Upper lobe of left lung (tissue), 6 donors: ENCODE measurements at regions not wholly inside any gene's neighbourhood (a gene's known extent, or its start where the extent isn't known, plus 50 kb on each side); places are given as distances from the start of the nearest gene placed in this dataset.

ENCODE experiments used
- ATAC-seq, 2 donors: fragments of 200-7000 bp; cut with Tn5 transposase; one replicate each; pipeline ENCODE4 v1.9.1; 2022; ENCODE audit warnings: mild to moderate bottlenecking in 2 of 2, moderate library complexity in 2 of 2; ENCODE audit not compliant: low FRiP score in 2 of 2
- DNase-seq, 2 donors: peaks; one replicate each; pipeline ENCODE4 v3.0.0-alpha.2; 2019 to 2020
- H3K27ac ChIP-seq, 4 donors: fragments of 200-600 bp; sonication (generic); one replicate each; pipeline ENCODE4 v1.5.1; 2016 to 2019
- H3K27me3 ChIP-seq, 4 donors: fragments of 200-600 bp; sonication (generic); one replicate each; pipeline ENCODE4 v1.5.1; 2017 to 2019
- H3K36me3 ChIP-seq, 4 donors: fragments of 200-600 bp; sonication (generic); one replicate each; pipeline ENCODE4 v1.5.1; 2016 to 2019
- H3K4me1 ChIP-seq, 4 donors: fragments of 200-600 bp; sonication (generic); one replicate each; pipeline ENCODE4 v1.5.1; 2018 to 2019
- H3K4me3 ChIP-seq, 4 donors: fragments of 200-600 bp; sonication (generic); one replicate each; pipeline ENCODE4 v1.5.1; 2017 to 2019; ENCODE audit warnings: mild to moderate bottlenecking in 2 of 4, moderate library complexity in 1 of 4
- H3K9me3 ChIP-seq, 4 donors: fragments of 200-600 bp; sonication (generic); one replicate each; pipeline ENCODE4 v1.5.1; 2018 to 2019
- CTCF ChIP-seq, 6 experiments: fragments of 450-650 bp in 4 of 6; fragments of 200-600 bp in 2 of 6; sonication (generic) in 2 of 6; IDR thresholded peaks; one replicate each; pipeline ENCODE4 v1.5.1; 2016 to 2019; ENCODE audit warnings: antibody characterized with exemption in 6 of 6
- EP300 ChIP-seq, 4 donors: sonication (generic); formaldehyde crosslinking; IDR thresholded peaks; one replicate each; pipeline ENCODE4 v1.5.1; 2017; ENCODE audit warnings: antibody characterized with exemption in 4 of 4, control low read depth in 2 of 4
- POLR2A ChIP-seq, 4 donors: fragments of 450-650 bp; IDR thresholded peaks; one replicate each; pipeline ENCODE4 v1.5.1; 2016 to 2017; ENCODE audit warnings: antibody characterized with exemption in 4 of 4, mild to moderate bottlenecking in 2 of 4
- POLR2AphosphoS5 ChIP-seq, 2 donors: sonication (generic); formaldehyde crosslinking; IDR thresholded peaks; one replicate each; pipeline ENCODE4 v1.5.1; 2017; ENCODE audit warnings: antibody characterized with exemption in 2 of 2
- WGBS, 2 donors: methylation state at CpG; one replicate each; pipeline ENCODE4 v1.1.5; 2017 to 2018; 5-methylcytosine and 5-hydroxymethylcytosine counted together
- donor health status: DM: no; HTN: no; CAD: no; lungs with moderate emphysema.
- donor health status: DM: no; HTN: yes; CAD: no; lungs with severe emphysema.

DNA sequence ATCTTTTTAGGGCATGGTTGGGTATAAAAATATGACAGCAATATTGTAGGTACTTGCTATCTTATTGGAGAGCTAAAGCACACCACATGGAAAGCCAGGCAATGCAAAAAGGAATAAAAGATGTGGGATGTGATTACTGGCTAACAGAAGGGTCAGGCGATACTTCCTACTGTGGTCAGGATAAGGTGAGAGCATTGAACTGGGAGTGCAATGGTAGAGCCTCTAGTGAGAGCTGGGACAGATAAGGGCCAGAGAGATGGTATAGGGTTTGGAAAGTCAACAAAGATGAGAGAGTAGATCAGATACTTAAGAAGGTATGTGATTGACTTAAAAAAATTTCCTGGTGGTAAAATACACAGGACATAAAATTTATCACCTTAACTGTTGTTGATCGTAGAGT lies 160.7 kb upstream of the MAN1A1 start:
- H3K36me3 ChIP-seq = no peaks in the 10 kb centered on the region
- 94 to 100% methylated on average over 2 of the region's 2 CpGs for WGBS, 2 donors
- ATAC-seq (no peak), DNase-seq (no peak)
- H3K9me3 ChIP-seq = no peaks in the 10 kb centered on the region
- H3K4me1 ChIP-seq = no peaks in the 10 kb centered on the region
- H3K27ac ChIP-seq = no peak overlapping the region
- no peaks in the 10 kb centered on the region for H3K27me3 ChIP-seq
- no peak for TF ChIP-seq CTCF (IDR thresholded peaks at IDR 0.05)
- TF ChIP-seq POLR2AphosphoS5 (IDR thresholded peaks at IDR 0.05) = no peak
- no peak for TF ChIP-seq POLR2A (IDR thresholded peaks at IDR 0.05)
- TF ChIP-seq EP300 (IDR thresholded peaks at IDR 0.05) = no peak
- no peak overlapping the region for H3K4me3 ChIP-seq

- DNase-seq = no peak
- H3K36me3 ChIP-seq = no peaks in the 10 kb centered on the region
- TF ChIP-seq POLR2A (IDR thresholded peaks at IDR 0.05) = no peak
- TF ChIP-seq EP300 (IDR thresholded peaks at IDR 0.05) = no peak
- TF ChIP-seq CTCF (IDR thresholded peaks at IDR 0.05) = no peak
- no peak for TF ChIP-seq POLR2AphosphoS5 (IDR thresholded peaks at IDR 0.05)
- H3K27ac ChIP-seq = no peak overlapping the region
- no peak overlapping the region for H3K4me3 ChIP-seq
- ATAC-seq = no peak
- no peaks in the 10 kb centered on the region for H3K27me3 ChIP-seq
- no peaks in the 10 kb centered on the region for H3K9me3 ChIP-seq
- no peaks in the 10 kb centered on the region for H3K4me1 ChIP-seq
Measured at GRCh38 chr6:119506631-119507174, 157.1 kb upstream of the MAN1A1 start.

DNA sequence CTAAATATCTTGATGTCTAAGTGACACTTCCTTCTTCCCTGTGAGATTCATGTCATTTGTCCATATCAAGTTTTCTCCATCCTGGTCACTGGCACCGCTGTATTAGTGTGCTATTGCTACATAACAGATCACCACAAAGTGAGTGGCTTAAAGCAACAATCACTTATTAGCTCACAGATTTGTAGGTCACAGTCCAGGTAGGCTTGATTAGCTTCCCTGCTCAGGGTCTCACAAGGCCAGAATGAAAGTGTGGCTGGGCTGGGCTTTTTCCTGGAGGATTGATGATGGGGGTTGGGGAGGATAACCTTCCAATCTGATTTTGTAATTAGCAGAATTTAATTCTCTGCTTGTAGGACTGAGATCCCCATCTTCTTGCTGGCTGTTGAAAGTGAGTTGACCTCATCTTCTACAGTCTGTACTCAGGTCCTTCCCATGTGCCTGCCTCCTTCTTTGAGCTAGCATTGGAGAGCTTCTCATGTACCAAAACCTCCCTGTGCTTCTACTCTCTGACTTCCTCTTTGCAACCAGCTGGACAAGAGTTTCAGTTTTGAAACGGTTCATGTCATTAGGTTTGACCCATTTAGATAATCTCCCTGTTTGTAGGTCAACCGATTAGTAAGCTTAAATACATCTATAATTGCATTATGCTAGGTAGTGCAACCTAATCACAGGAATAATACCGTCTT lies 152.4 kb upstream of the MAN1A1 start:
- Histone ChIP-seq H3K4me1 (no peaks in the 10 kb centered on the region), H3K27ac (no peak overlapping the region), H3K27me3 (no peaks in the 10 kb centered on the region), H3K4me3 (no peak overlapping the region), H3K9me3 (no peaks in the 10 kb centered on the region), H3K36me3 (no peaks in the 10 kb centered on the region)
- DNase-seq (no peak), ATAC-seq (no peak)
- TF ChIP-seq CTCF (IDR thresholded peaks at IDR 0.05) = no peak
- TF ChIP-seq POLR2A (IDR thresholded peaks at IDR 0.05) = no peak
- TF ChIP-seq EP300 (IDR thresholded peaks at IDR 0.05) = no peak
- no peak for TF ChIP-seq POLR2AphosphoS5 (IDR thresholded peaks at IDR 0.05)
- WGBS, 2 donors = 71% methylated on average over 4 of the region's 4 CpGs

GRCh38 chr6:119499797-119500196 lies 150.2 kb upstream of the MAN1A1 start:
- H3K27me3 ChIP-seq = no peaks in the 10 kb centered on the region
- DNase-seq = no peak
- no peak overlapping the region for H3K27ac ChIP-seq
- TF ChIP-seq CTCF (IDR thresholded peaks at IDR 0.05) = no peak
- TF ChIP-seq EP300 (IDR thresholded peaks at IDR 0.05) = no peak
- no peak for TF ChIP-seq POLR2AphosphoS5 (IDR thresholded peaks at IDR 0.05)
- no peak for TF ChIP-seq POLR2A (IDR thresholded peaks at IDR 0.05)
- H3K9me3 ChIP-seq = no peaks in the 10 kb centered on the region
- H3K36me3 ChIP-seq = no peaks in the 10 kb centered on the region
- H3K4me1 ChIP-seq = no peaks in the 10 kb centered on the region
- no peak for ATAC-seq
- WGBS, 2 donors = 90 to 98% methylated on average over 1 of the region's 1 CpG
- H3K4me3 ChIP-seq = no peak overlapping the region
